HEK293 (cell line): ENCODE measurements at regions not wholly inside any gene's neighbourhood (a gene's known extent, or its start where the extent isn't known, plus 50 kb on each side); places are given as distances from the start of the nearest gene placed in this dataset.

Experiments
- CTCF ChIP-seq: fragments of 450-650 bp; formaldehyde crosslinking; IDR thresholded peaks from 2 replicates; pipeline ENCODE4 v1.5.1; 2016; ENCODE audit warnings: missing biosample characterization, missing genetic modification characterization
- RBAK ChIP-seq: fragments of 450-650 bp; formaldehyde crosslinking; IDR thresholded peaks from 2 replicates; pipeline ENCODE4 v1.5.1; 2016; ENCODE audit warnings: missing biosample characterization, missing genetic modification characterization
- ZFP41 ChIP-seq: fragments of 450-650 bp; formaldehyde crosslinking; IDR thresholded peaks from 2 replicates; pipeline ENCODE4 v1.5.1; 2016; ENCODE audit warnings: missing biosample characterization, missing genetic modification characterization, borderline replicate concordance
- ZIC2 ChIP-seq: fragments of 450-650 bp; formaldehyde crosslinking; IDR thresholded peaks from 2 replicates; pipeline ENCODE4 v1.5.1; 2016; ENCODE audit warnings: missing biosample characterization, missing genetic modification characterization
- ZNF560 ChIP-seq: fragments of 450-650 bp; formaldehyde crosslinking; IDR thresholded peaks from 2 replicates; pipeline ENCODE4 v1.5.1; 2017; ENCODE audit warnings: missing biosample characterization, missing genetic modification characterization, borderline replicate concordance
- ZNF580 ChIP-seq: fragments of 450-650 bp; formaldehyde crosslinking; IDR thresholded peaks from 2 replicates; pipeline ENCODE4 v1.5.1; 2016; ENCODE audit warnings: missing biosample characterization, missing genetic modification characterization
- ZNF830 ChIP-seq: fragments of 450-650 bp; IDR thresholded peaks from 2 replicates; pipeline ENCODE4 v1.5.0; 2018; ENCODE audit warnings: missing biosample characterization, missing genetic modification characterization, low read depth, mild to moderate bottlenecking, moderate library complexity
- TF ChIP-seq, protein P1 (sequence below): fragments of 450-650 bp; formaldehyde crosslinking; IDR thresholded peaks from 2 replicates; pipeline ENCODE4 v1.5.1; 2016; ENCODE audit warnings: missing biosample characterization, missing genetic modification characterization

DNA sequence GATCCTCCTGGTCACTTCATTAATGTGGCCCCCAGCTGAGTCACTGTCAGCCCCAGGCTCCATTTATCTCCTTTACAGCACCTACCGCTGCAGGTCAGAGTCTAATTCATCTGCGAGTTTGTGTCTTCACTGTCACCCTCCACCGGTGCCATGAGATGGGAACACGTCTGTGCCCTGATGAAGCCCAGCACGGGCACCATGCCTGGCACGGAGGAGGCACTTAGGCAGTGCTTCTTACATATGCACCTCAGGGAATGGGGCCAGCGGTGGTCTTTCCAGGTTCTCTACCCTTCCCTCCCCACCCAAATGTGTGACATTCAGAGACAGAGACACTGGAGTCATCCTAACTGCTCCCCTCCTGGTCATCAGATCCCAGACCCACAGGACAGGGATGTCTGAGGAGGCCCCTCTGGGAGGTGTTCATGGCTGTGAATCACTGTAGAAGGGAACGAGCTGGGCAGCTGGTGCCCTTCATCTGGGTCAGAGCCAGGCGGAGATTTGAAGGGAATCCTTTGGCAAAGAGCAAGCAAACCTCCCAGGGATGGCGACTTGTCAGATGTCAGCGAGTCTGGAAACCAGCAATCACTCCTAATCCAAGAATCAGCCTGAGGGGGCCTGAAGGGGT lies 364.6 kb downstream of the PREX1 start:
- TF ChIP-seq ZIC2 (no peak), RBAK (tag by site-specific recombination) (no peak), ZNF560 (tag by site-specific recombination) (no peak), ZFP41 (tag by site-specific recombination) (no peak), ZNF830 (tag by site-specific recombination) (no peak), ZNF580 (tag by site-specific recombination) (no peak), CTCF (tag by site-specific recombination) (no peak)
- TF ChIP-seq, protein P1, sequence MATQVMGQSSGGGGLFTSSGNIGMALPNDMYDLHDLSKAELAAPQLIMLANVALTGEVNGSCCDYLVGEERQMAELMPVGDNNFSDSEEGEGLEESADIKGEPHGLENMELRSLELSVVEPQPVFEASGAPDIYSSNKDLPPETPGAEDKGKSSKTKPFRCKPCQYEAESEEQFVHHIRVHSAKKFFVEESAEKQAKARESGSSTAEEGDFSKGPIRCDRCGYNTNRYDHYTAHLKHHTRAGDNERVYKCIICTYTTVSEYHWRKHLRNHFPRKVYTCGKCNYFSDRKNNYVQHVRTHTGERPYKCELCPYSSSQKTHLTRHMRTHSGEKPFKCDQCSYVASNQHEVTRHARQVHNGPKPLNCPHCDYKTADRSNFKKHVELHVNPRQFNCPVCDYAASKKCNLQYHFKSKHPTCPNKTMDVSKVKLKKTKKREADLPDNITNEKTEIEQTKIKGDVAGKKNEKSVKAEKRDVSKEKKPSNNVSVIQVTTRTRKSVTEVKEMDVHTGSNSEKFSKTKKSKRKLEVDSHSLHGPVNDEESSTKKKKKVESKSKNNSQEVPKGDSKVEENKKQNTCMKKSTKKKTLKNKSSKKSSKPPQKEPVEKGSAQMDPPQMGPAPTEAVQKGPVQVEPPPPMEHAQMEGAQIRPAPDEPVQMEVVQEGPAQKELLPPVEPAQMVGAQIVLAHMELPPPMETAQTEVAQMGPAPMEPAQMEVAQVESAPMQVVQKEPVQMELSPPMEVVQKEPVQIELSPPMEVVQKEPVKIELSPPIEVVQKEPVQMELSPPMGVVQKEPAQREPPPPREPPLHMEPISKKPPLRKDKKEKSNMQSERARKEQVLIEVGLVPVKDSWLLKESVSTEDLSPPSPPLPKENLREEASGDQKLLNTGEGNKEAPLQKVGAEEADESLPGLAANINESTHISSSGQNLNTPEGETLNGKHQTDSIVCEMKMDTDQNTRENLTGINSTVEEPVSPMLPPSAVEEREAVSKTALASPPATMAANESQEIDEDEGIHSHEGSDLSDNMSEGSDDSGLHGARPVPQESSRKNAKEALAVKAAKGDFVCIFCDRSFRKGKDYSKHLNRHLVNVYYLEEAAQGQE (tag by site-specific recombination): no peak
